HG03159 (cell line): ENCODE measurements at regions not wholly inside any gene's neighbourhood (a gene's known extent, or its start where the extent isn't known, plus 50 kb on each side); places are given as distances from the start of the nearest gene placed in this dataset.
"Not testable (repeated sequence)": the region's sequence is repeated elsewhere in the genome, so short reads cannot be mapped to it uniquely, and the experiment has no call there.

Experiments used
- ATAC-seq: cut with Tn5 transposase; IDR thresholded peaks from one replicate; pipeline ENCODE4 v1.9.1; 2021; ENCODE audit warnings: mild to moderate bottlenecking, moderate library complexity; ENCODE audit not compliant: unreplicated experiment

- ATAC-seq = no peak
These were observed 1046.9 kb downstream of the TYW1 start for GRCh38 chr7:68043546-68043945.

- no peak for ATAC-seq
These were observed 1054.0 kb downstream of the TYW1 start for GRCh38 chr7:68050627-68051026.

GRCh38 chr7:68058014-68058413 lies 1061.4 kb downstream of the TYW1 start:
- ATAC-seq = no peak

- ATAC-seq = no peak
These were observed 1066.5 kb downstream of the TYW1 start for GRCh38 chr7:68063171-68063570.

- ATAC-seq = no peak
These were observed 1068.9 kb downstream of the TYW1 start for GRCh38 chr7:68065581-68065980.

GRCh38 chr7:68067845-68068244 lies 1071.2 kb downstream of the TYW1 start:
- no peak for ATAC-seq

- no peak for ATAC-seq
These were observed 1074.4 kb downstream of the TYW1 start for GRCh38 chr7:68070992-68071391.

GRCh38 chr7:68073701-68074100 lies 1077.1 kb downstream of the TYW1 start:
- ATAC-seq = no peak

GRCh38 chr7:68074242-68074641 lies 1077.6 kb downstream of the TYW1 start:
- ATAC-seq = no peak

- no peak for ATAC-seq
These were observed 1081.6 kb downstream of the TYW1 start for GRCh38 chr7:68078157-68078710.

- not testable (repeated sequence) for ATAC-seq
These were observed 1085.7 kb downstream of the TYW1 start for GRCh38 chr7:68082066-68082960.

GRCh38 chr7:68082961-68083657 lies 1086.5 kb downstream of the TYW1 start:
- not testable (repeated sequence) for ATAC-seq

- no peak for ATAC-seq
These were observed 1090.8 kb downstream of the TYW1 start for GRCh38 chr7:68087401-68087800.

- ATAC-seq = no peak
These were observed 1092.2 kb downstream of the TYW1 start for GRCh38 chr7:68088879-68089278.

GRCh38 chr7:68090256-68090655 lies 1093.6 kb downstream of the TYW1 start:
- ATAC-seq = not testable (repeated sequence)

- ATAC-seq = no peak
These were observed 1106.7 kb downstream of the TYW1 start for GRCh38 chr7:68103319-68103718.

- ATAC-seq = no peak
These were observed 1110.6 kb downstream of the TYW1 start for GRCh38 chr7:68107261-68107660.

GRCh38 chr7:68107968-68108367 lies 1111.3 kb downstream of the TYW1 start:
- no peak for ATAC-seq

- no peak for ATAC-seq
These were observed 1112.7 kb downstream of the TYW1 start for GRCh38 chr7:68109299-68109698.

- no peak for ATAC-seq
These were observed 1122.8 kb downstream of the TYW1 start for GRCh38 chr7:68119411-68119810.

GRCh38 chr7:68121056-68121455 lies 1124.4 kb downstream of the TYW1 start:
- ATAC-seq = no peak

GRCh38 chr7:68121655-68122054 lies 1125.0 kb downstream of the TYW1 start:
- no peak for ATAC-seq
